ENCODE measurements at regions not wholly inside any gene's neighbourhood (a gene's known extent, or its start where the extent isn't known, plus 50 kb on each side); places are given as distances from the start of the nearest gene placed in this dataset.

DNA sequence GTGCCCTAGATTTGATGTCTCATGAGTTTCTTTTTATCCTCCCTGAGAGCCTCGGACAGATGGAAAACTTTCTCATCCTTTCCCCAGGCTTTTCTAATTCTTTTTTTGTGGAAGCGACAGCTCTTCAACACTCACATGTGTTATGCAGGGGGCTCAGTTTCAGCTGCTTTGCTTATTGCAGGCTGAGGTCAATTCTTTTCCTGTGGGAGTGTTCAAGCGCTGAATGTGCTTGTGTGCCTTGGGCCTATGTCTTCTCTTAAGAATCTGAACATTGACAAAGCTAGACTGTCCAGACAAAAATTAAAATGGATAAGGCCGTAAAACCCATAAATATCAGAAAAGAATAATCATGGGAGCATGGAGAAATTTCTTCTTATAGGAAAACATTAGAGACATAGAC, 125.2 kb upstream of the STEAP4 start (continued):
- TF ChIP-seq, protein P1, sequence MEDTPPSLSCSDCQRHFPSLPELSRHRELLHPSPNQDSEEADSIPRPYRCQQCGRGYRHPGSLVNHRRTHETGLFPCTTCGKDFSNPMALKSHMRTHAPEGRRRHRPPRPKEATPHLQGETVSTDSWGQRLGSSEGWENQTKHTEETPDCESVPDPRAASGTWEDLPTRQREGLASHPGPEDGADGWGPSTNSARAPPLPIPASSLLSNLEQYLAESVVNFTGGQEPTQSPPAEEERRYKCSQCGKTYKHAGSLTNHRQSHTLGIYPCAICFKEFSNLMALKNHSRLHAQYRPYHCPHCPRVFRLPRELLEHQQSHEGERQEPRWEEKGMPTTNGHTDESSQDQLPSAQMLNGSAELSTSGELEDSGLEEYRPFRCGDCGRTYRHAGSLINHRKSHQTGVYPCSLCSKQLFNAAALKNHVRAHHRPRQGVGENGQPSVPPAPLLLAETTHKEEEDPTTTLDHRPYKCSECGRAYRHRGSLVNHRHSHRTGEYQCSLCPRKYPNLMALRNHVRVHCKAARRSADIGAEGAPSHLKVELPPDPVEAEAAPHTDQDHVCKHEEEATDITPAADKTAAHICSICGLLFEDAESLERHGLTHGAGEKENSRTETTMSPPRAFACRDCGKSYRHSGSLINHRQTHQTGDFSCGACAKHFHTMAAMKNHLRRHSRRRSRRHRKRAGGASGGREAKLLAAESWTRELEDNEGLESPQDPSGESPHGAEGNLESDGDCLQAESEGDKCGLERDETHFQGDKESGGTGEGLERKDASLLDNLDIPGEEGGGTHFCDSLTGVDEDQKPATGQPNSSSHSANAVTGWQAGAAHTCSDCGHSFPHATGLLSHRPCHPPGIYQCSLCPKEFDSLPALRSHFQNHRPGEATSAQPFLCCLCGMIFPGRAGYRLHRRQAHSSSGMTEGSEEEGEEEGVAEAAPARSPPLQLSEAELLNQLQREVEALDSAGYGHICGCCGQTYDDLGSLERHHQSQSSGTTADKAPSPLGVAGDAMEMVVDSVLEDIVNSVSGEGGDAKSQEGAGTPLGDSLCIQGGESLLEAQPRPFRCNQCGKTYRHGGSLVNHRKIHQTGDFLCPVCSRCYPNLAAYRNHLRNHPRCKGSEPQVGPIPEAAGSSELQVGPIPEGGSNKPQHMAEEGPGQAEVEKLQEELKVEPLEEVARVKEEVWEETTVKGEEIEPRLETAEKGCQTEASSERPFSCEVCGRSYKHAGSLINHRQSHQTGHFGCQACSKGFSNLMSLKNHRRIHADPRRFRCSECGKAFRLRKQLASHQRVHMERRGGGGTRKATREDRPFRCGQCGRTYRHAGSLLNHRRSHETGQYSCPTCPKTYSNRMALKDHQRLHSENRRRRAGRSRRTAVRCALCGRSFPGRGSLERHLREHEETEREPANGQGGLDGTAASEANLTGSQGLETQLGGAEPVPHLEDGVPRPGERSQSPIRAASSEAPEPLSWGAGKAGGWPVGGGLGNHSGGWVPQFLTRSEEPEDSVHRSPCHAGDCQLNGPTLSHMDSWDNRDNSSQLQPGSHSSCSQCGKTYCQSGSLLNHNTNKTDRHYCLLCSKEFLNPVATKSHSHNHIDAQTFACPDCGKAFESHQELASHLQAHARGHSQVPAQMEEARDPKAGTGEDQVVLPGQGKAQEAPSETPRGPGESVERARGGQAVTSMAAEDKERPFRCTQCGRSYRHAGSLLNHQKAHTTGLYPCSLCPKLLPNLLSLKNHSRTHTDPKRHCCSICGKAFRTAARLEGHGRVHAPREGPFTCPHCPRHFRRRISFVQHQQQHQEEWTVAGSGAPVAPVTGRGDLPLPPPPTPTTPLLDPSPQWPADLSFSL (CRISPR knock-in tag; IDR thresholded peaks at IDR 0.05) = no peak
- TF ChIP-seq DNMT3B (CRISPR knock-in tag; conservative IDR thresholded peaks at IDR 0.05) (no peak), TBL1XR1 (IDR thresholded peaks at IDR 0.05; ENCODE audit: borderline replicate concordance, low read length, partially characterized antibody) (no peak), ZNF251 (CRISPR knock-in tag; IDR thresholded peaks at IDR 0.05) (no peak), PHF21A (CRISPR knock-in tag; IDR thresholded peaks at IDR 0.05) (no peak), STAT5B (CRISPR knock-in tag; IDR thresholded peaks at IDR 0.05) (no peak), ONECUT2 (CRISPR knock-in tag; IDR thresholded peaks at IDR 0.05) (no peak)
- TF ChIP-seq, protein P2, sequence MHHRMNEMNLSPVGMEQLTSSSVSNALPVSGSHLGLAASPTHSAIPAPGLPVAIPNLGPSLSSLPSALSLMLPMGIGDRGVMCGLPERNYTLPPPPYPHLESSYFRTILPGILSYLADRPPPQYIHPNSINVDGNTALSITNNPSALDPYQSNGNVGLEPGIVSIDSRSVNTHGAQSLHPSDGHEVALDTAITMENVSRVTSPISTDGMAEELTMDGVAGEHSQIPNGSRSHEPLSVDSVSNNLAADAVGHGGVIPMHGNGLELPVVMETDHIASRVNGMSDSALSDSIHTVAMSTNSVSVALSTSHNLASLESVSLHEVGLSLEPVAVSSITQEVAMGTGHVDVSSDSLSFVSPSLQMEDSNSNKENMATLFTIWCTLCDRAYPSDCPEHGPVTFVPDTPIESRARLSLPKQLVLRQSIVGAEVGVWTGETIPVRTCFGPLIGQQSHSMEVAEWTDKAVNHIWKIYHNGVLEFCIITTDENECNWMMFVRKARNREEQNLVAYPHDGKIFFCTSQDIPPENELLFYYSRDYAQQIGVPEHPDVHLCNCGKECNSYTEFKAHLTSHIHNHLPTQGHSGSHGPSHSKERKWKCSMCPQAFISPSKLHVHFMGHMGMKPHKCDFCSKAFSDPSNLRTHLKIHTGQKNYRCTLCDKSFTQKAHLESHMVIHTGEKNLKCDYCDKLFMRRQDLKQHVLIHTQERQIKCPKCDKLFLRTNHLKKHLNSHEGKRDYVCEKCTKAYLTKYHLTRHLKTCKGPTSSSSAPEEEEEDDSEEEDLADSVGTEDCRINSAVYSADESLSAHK (CRISPR knock-in tag; IDR thresholded peaks at IDR 0.05; ENCODE audit: borderline replicate concordance) = no peak
- TF ChIP-seq, protein P3, sequence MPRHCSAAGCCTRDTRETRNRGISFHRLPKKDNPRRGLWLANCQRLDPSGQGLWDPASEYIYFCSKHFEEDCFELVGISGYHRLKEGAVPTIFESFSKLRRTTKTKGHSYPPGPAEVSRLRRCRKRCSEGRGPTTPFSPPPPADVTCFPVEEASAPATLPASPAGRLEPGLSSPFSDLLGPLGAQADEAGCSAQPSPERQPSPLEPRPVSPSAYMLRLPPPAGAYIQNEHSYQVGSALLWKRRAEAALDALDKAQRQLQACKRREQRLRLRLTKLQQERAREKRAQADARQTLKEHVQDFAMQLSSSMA (CRISPR knock-in tag; IDR thresholded peaks at IDR 0.05) = no peak
